Erythroblast (primary cell): ENCODE measurements at regions not wholly inside any gene's neighbourhood (a gene's known extent, or its start where the extent isn't known, plus 50 kb on each side); places are given as distances from the start of the nearest gene placed in this dataset.

Experiments used
- DNase-seq, 2 experiments: peaks; one replicate each; lab custom pipeline; 2025; lab: John Stamatoyannopoulos, UW
- GATA1 ChIP-seq: IDR thresholded peaks from 2 replicates; pipeline ENCODE4 v1.6.1; 2011; ENCODE audit warnings: low read depth, mild to moderate bottlenecking, control low read depth, low read length, moderate library complexity
- POLR2A ChIP-seq: IDR thresholded peaks from 2 replicates; pipeline ENCODE4 v1.6.1; 2011; ENCODE audit warnings: mild to moderate bottlenecking, low read length

- TF ChIP-seq GATA1, result no peak
- TF ChIP-seq POLR2A, result no peak
- no peak for DNase-seq
Observed at GRCh38 chr2:120401275-120402066, 55.5 kb downstream of the INHBB start.

- TF ChIP-seq GATA1, result no peak
- TF ChIP-seq POLR2A, result no peak
- no peak for DNase-seq
Observed at GRCh38 chr2:120402067-120402433, 56.1 kb downstream of the INHBB start.

GRCh38 chr2:120402508-120402907, 56.6 kb downstream of the INHBB start:
- no peak for DNase-seq
- TF ChIP-seq POLR2A (no peak), GATA1 (no peak)

GRCh38 chr2:120403261-120403660, 57.3 kb downstream of the INHBB start:
- DNase-seq, result no peak
- no peak for TF ChIP-seq GATA1

- TF ChIP-seq POLR2A, result no peak
- no peak for TF ChIP-seq GATA1
- DNase-seq, result no peak
Observed at GRCh38 chr2:120403676-120404075, 57.7 kb downstream of the INHBB start.

- TF ChIP-seq POLR2A (no peak), GATA1 (no peak)
- no peak for DNase-seq
Observed at GRCh38 chr2:120404274-120404673, 58.3 kb downstream of the INHBB start.

- no peak for TF ChIP-seq GATA1
- no peak for TF ChIP-seq POLR2A
- DNase-seq, result no peak
Observed at GRCh38 chr2:120404941-120405758, 59.2 kb downstream of the INHBB start.

GRCh38 chr2:120405759-120406099, 59.8 kb downstream of the INHBB start:
- no peak for TF ChIP-seq POLR2A
- no peak for TF ChIP-seq GATA1
- no peak for DNase-seq

- DNase-seq, result no peak
Observed at GRCh38 chr2:120406566-120406965, 60.6 kb downstream of the INHBB start.

GRCh38 chr2:120410487-120410886, 64.6 kb downstream of the INHBB start:
- no peak for TF ChIP-seq POLR2A
- TF ChIP-seq GATA1, result no peak
- no peak for DNase-seq

More at GRCh38 chr2:120406566-120406965, 60.6 kb downstream of the INHBB start:
- no peak for TF ChIP-seq POLR2A
- TF ChIP-seq GATA1, result no peak

- DNase-seq, result no peak
- no peak for TF ChIP-seq POLR2A
- TF ChIP-seq GATA1, result no peak
Observed at GRCh38 chr2:120415060-120415459, 69.1 kb downstream of the INHBB start.

GRCh38 chr2:120415728-120416509, 70.0 kb downstream of the INHBB start:
- no peak for DNase-seq
- TF ChIP-seq GATA1, result no peak
- TF ChIP-seq POLR2A, result no peak

- DNase-seq, result no peak
- TF ChIP-seq GATA1 (no peak), POLR2A (no peak)
Observed at GRCh38 chr2:120418174-120418787, 72.3 kb downstream of the INHBB start.

GRCh38 chr2:120419073-120419472, 73.1 kb downstream of the INHBB start:
- no peak for TF ChIP-seq GATA1
- no peak for TF ChIP-seq POLR2A
- DNase-seq, result no peak
